GM21619 (cell line): ENCODE measurements at regions not wholly inside any gene's neighbourhood (a gene's known extent, or its start where the extent isn't known, plus 50 kb on each side); places are given as distances from the start of the nearest gene placed in this dataset.

Source experiments
- ATAC-seq: cut with Tn5 transposase; IDR thresholded peaks from one replicate; pipeline ENCODE4 v1.9.1; 2021; ENCODE audit not compliant: unreplicated experiment

- ATAC-seq = no peak
These were observed 173.3 kb upstream of the GOLIM4 start for GRCh38 chr3:168269001-168269400.

- no peak for ATAC-seq
These were observed 171.5 kb upstream of the GOLIM4 start for GRCh38 chr3:168267179-168267578.

GRCh38 chr3:168266335-168266734 lies 170.6 kb upstream of the GOLIM4 start:
- ATAC-seq = no peak

- ATAC-seq = no peak
These were observed 167.2 kb upstream of the GOLIM4 start for GRCh38 chr3:168262887-168263286.

- peak; percentile 96 for ATAC-seq
These were observed 165.1 kb upstream of the GOLIM4 start for GRCh38 chr3:168260859-168261258.

GRCh38 chr3:168251371-168251770 lies 155.6 kb upstream of the GOLIM4 start:
- peak; percentile 30 for ATAC-seq

- peak; percentile 36 for ATAC-seq
These were observed 154.7 kb upstream of the GOLIM4 start for GRCh38 chr3:168250415-168250861.

GRCh38 chr3:168249550-168250414 lies 154.1 kb upstream of the GOLIM4 start:
- ATAC-seq = peak; percentile 65

- no peak for ATAC-seq
These were observed 153.5 kb upstream of the GOLIM4 start for GRCh38 chr3:168249205-168249549.

- peak; percentile 3 for ATAC-seq
These were observed 152.9 kb upstream of the GOLIM4 start for GRCh38 chr3:168248383-168249204.

GRCh38 chr3:168241156-168241555 lies 145.4 kb upstream of the GOLIM4 start:
- no peak for ATAC-seq

GRCh38 chr3:168239287-168239686 lies 143.6 kb upstream of the GOLIM4 start:
- no peak for ATAC-seq

GRCh38 chr3:168233001-168233400 lies 137.3 kb upstream of the GOLIM4 start:
- no peak for ATAC-seq

- ATAC-seq = no peak
These were observed 127.4 kb upstream of the GOLIM4 start for GRCh38 chr3:168223085-168223484.

- no peak for ATAC-seq
These were observed 124.8 kb upstream of the GOLIM4 start for GRCh38 chr3:168220556-168220955.

GRCh38 chr3:168219530-168219929 lies 123.8 kb upstream of the GOLIM4 start:
- ATAC-seq = no peak

GRCh38 chr3:168218600-168218999 lies 122.9 kb upstream of the GOLIM4 start:
- ATAC-seq = no peak

GRCh38 chr3:168216851-168217250 lies 121.1 kb upstream of the GOLIM4 start:
- ATAC-seq = no peak

GRCh38 chr3:168213920-168214319 lies 118.2 kb upstream of the GOLIM4 start:
- ATAC-seq = peak; percentile 90

GRCh38 chr3:168212664-168213285 lies 117.1 kb upstream of the GOLIM4 start:
- no peak for ATAC-seq

- no peak for ATAC-seq
These were observed 109.7 kb upstream of the GOLIM4 start for GRCh38 chr3:168205451-168205850.

- no peak for ATAC-seq
These were observed 101.4 kb upstream of the GOLIM4 start for GRCh38 chr3:168197162-168197561.
